ENCODE measurements at regions not wholly inside any gene's neighbourhood (a gene's known extent, or its start where the extent isn't known, plus 50 kb on each side); places are given as distances from the start of the nearest gene placed in this dataset.

- ChIA-PET POLR2A (no interaction called here), CTCF (no interaction called here)
- TF ChIP-seq ZNF155 (tag by site-specific recombination; IDR thresholded peaks at IDR 0.05) (no peak), ZNF707 (tag by site-specific recombination; IDR thresholded peaks at IDR 0.05) (no peak), ZNF530 (tag by site-specific recombination; IDR thresholded peaks at IDR 0.05; ENCODE audit: low read depth) (no peak), ZNF202 (tag by site-specific recombination; IDR thresholded peaks at IDR 0.05; ENCODE audit: borderline replicate concordance) (no peak), ZNF354C (tag by site-specific recombination; IDR thresholded peaks at IDR 0.05; ENCODE audit: borderline replicate concordance, low read depth) (no peak), ZNF23 (tag by site-specific recombination; IDR thresholded peaks at IDR 0.05; ENCODE audit: borderline replicate concordance) (no peak), ZNF639 (tag by site-specific recombination; IDR thresholded peaks at IDR 0.05) (no peak), ZNF510 (tag by site-specific recombination; IDR thresholded peaks at IDR 0.05; ENCODE audit: insufficient replicate concordance) (no peak), ZNF335 (tag by site-specific recombination; conservative IDR thresholded peaks at IDR 0.05) (no peak)
- no peak overlapping the region for H3K4me3 ChIP-seq (ENCODE audit: low read depth, low read length)
- no peaks in the 10 kb centered on the region for H3K9me3 ChIP-seq (ENCODE audit: control insufficient read depth, insufficient read depth, low read depth, low read length)
- H3K27ac ChIP-seq (ENCODE audit: extremely low read depth, low read depth, low read length) = no peak overlapping the region
- no peaks in the 10 kb centered on the region for H3K4me1 ChIP-seq (ENCODE audit: control insufficient read depth, insufficient read depth, low read length)
- no peaks in the 10 kb centered on the region for H3K36me3 ChIP-seq (ENCODE audit: control insufficient read depth in 2 of 2, insufficient read depth in 1 of 2, low read length in 2 of 2)
Observed at GRCh38 chr2:100642425-100642824, 79.6 kb downstream of the PDCL3 start.

- no peaks in the 10 kb centered on the region for H3K36me3 ChIP-seq (ENCODE audit: control insufficient read depth in 2 of 2, insufficient read depth in 1 of 2, low read length in 2 of 2)
- H3K9me3 ChIP-seq (ENCODE audit: control insufficient read depth, insufficient read depth, low read depth, low read length) = no peaks in the 10 kb centered on the region
- TF ChIP-seq HOXA7 (CRISPR knock-in tag; IDR thresholded peaks at IDR 0.05; ENCODE audit: borderline replicate concordance) (no peak), YY1 (tag by site-specific recombination; IDR thresholded peaks at IDR 0.05) (no peak), ZNF768 (tag by site-specific recombination; IDR thresholded peaks at IDR 0.05) (no peak), ZFP69B (tag by site-specific recombination; IDR thresholded peaks at IDR 0.05) (no peak), ZNF274 (IDR thresholded peaks at IDR 0.05; ENCODE audit: low read length) (no peak), ZNF274 (tag by site-specific recombination; IDR thresholded peaks at IDR 0.05; ENCODE audit: borderline replicate concordance) (no peak), ZNF449 (tag by site-specific recombination; IDR thresholded peaks at IDR 0.05) (no peak)
- H3K4me1 ChIP-seq (ENCODE audit: control insufficient read depth, insufficient read depth, low read length) = no peaks in the 10 kb centered on the region
- no peak overlapping the region for H3K27ac ChIP-seq (ENCODE audit: extremely low read depth, low read depth, low read length)
- no peak overlapping the region for H3K4me3 ChIP-seq (ENCODE audit: low read depth, low read length)
- ChIA-PET POLR2A (no interaction called here), CTCF (interaction anchor here (0.7 kb wide), 1 partner anchor 1410 kb away, joined by 7 read pairs; no protein-coding TSS in a partner anchor)
Observed at GRCh38 chr2:100643467-100643866, 80.7 kb downstream of the PDCL3 start.

- Histone ChIP-seq H3K27ac (ENCODE audit: extremely low read depth, low read depth, low read length) (no peak overlapping the region), H3K9me3 (ENCODE audit: control insufficient read depth, insufficient read depth, low read depth, low read length) (no peaks in the 10 kb centered on the region), H3K4me3 (ENCODE audit: low read depth, low read length) (no peak overlapping the region), H3K4me1 (ENCODE audit: control insufficient read depth, insufficient read depth, low read length) (no peaks in the 10 kb centered on the region), H3K36me3 (ENCODE audit: control insufficient read depth in 2 of 2, insufficient read depth in 1 of 2, low read length in 2 of 2) (no peaks in the 10 kb centered on the region)
- ChIA-PET CTCF (interaction anchor here (0.7 kb wide), 1 partner anchor 1410 kb away, joined by 7 read pairs; no protein-coding TSS in a partner anchor), POLR2A (no interaction called here)
- TF ChIP-seq INSM2 (tag by site-specific recombination; IDR thresholded peaks at IDR 0.05) (no peak), ZSCAN18 (tag by site-specific recombination; IDR thresholded peaks at IDR 0.05) (no peak), TRIM28 (IDR thresholded peaks at IDR 0.05; ENCODE audit: borderline replicate concordance, low read length) (no peak), ZNF639 (tag by site-specific recombination; IDR thresholded peaks at IDR 0.05) (no peak), PRDM1 (tag by site-specific recombination; IDR thresholded peaks at IDR 0.05) (no peak), ZNF548 (tag by site-specific recombination; IDR thresholded peaks at IDR 0.05) (no peak), ZNF571 (tag by site-specific recombination; IDR thresholded peaks at IDR 0.05) (no peak), ZNF155 (tag by site-specific recombination; IDR thresholded peaks at IDR 0.05) (no peak), ZNF138 (tag by site-specific recombination; IDR thresholded peaks at IDR 0.05; ENCODE audit: borderline replicate concordance) (no peak)
Observed at GRCh38 chr2:100643906-100644501, 81.2 kb downstream of the PDCL3 start.

All from HEK293 (cell line).